OCI-LY3 (cell line): ENCODE measurements at regions not wholly inside any gene's neighbourhood (a gene's known extent, or its start where the extent isn't known, plus 50 kb on each side); places are given as distances from the start of the nearest gene placed in this dataset.

ENCODE experiments used
- CTCF ChIP-seq: fragments of 200-600, 300-600 bp; sonication (generic); IDR thresholded peaks from 2 replicates; pipeline ENCODE4 v1.5.1; 2014; ENCODE audit warnings: antibody characterized with exemption, low read length, low read depth
- EZH2phosphoT487 ChIP-seq: fragments of 200-600 bp; shearing (Covaris generic); IDR thresholded peaks from 2 replicates; pipeline ENCODE4 v1.6.1; 2018; ENCODE audit warnings: antibody characterized with exemption, mixed run types, low read depth

- no peak for TF ChIP-seq CTCF
- no peak for TF ChIP-seq EZH2phosphoT487
Observed at GRCh38 chr7:17123020-17123419, 175.4 kb upstream of the AHR start.
